ENCODE measurements at regions not wholly inside any gene's neighbourhood (a gene's known extent, or its start where the extent isn't known, plus 50 kb on each side); places are given as distances from the start of the nearest gene placed in this dataset.

- TF ChIP-seq RARB (CRISPR knock-in tag; IDR thresholded peaks at IDR 0.05): no peak
- TF ChIP-seq ZNF8 (CRISPR knock-in tag; IDR thresholded peaks at IDR 0.05): no peak
- no peak for TF ChIP-seq CSRNP3 (CRISPR knock-in tag; IDR thresholded peaks at IDR 0.05)
- TF ChIP-seq ZC3H10 (CRISPR knock-in tag; IDR thresholded peaks at IDR 0.05): no peak
- TF ChIP-seq, protein P1, sequence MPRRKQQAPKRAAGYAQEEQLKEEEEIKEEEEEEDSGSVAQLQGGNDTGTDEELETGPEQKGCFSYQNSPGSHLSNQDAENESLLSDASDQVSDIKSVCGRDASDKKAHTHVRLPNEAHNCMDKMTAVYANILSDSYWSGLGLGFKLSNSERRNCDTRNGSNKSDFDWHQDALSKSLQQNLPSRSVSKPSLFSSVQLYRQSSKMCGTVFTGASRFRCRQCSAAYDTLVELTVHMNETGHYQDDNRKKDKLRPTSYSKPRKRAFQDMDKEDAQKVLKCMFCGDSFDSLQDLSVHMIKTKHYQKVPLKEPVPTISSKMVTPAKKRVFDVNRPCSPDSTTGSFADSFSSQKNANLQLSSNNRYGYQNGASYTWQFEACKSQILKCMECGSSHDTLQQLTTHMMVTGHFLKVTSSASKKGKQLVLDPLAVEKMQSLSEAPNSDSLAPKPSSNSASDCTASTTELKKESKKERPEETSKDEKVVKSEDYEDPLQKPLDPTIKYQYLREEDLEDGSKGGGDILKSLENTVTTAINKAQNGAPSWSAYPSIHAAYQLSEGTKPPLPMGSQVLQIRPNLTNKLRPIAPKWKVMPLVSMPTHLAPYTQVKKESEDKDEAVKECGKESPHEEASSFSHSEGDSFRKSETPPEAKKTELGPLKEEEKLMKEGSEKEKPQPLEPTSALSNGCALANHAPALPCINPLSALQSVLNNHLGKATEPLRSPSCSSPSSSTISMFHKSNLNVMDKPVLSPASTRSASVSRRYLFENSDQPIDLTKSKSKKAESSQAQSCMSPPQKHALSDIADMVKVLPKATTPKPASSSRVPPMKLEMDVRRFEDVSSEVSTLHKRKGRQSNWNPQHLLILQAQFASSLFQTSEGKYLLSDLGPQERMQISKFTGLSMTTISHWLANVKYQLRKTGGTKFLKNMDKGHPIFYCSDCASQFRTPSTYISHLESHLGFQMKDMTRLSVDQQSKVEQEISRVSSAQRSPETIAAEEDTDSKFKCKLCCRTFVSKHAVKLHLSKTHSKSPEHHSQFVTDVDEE (CRISPR knock-in tag; IDR thresholded peaks at IDR 0.05): no peak
- no peak for TF ChIP-seq PATZ1 (CRISPR knock-in tag; IDR thresholded peaks at IDR 0.05; ENCODE audit: borderline replicate concordance)
- no peak for TF ChIP-seq GLIS3 (CRISPR knock-in tag; IDR thresholded peaks at IDR 0.05)
- TF ChIP-seq ZNF70 (CRISPR knock-in tag; IDR thresholded peaks at IDR 0.05): no peak
- no peak for TF ChIP-seq ISL1 (CRISPR knock-in tag; IDR thresholded peaks at IDR 0.05)
- TF ChIP-seq TOX (CRISPR knock-in tag; IDR thresholded peaks at IDR 0.05; ENCODE audit: borderline replicate concordance): no peak
- no peak for TF ChIP-seq ZFP30 (CRISPR knock-in tag; IDR thresholded peaks at IDR 0.05)
These were observed 148.2 kb upstream of the SNX19 start for GRCh38 chr11:131064373-131064991.

Data from SK-N-SH treated with all-trans-retinoic acid at 6 μM for 48 hours (cell line).